Panc1 (cell line): ENCODE measurements at regions not wholly inside any gene's neighbourhood (a gene's known extent, or its start where the extent isn't known, plus 50 kb on each side); places are given as distances from the start of the nearest gene placed in this dataset.

Experiments used
- CTCF ChIP-seq: fragments of 450-650 bp; IDR thresholded peaks from 2 replicates; pipeline ENCODE4 v1.5.1; 2017; ENCODE audit warnings: mild to moderate bottlenecking
- POLR2AphosphoS5 ChIP-seq: IDR thresholded peaks from 2 replicates; pipeline ENCODE4 v1.6.1; 2012; ENCODE audit warnings: mild to moderate bottlenecking, low read depth, low read length, moderate library complexity
- REST ChIP-seq, 2 experiments: IDR thresholded peaks; 2 replicates each; pipeline ENCODE4 v1.6.1; 2011 to 2012; ENCODE audit warnings: low read depth in 2 of 2, control low read depth in 1 of 2, low read length in 1 of 2, mild to moderate bottlenecking in 1 of 2, moderate library complexity in 1 of 2; ENCODE audit not compliant: insufficient read depth in 1 of 2
- SIN3A ChIP-seq: IDR thresholded peaks from 2 replicates; pipeline ENCODE4 v1.6.1; 2012; ENCODE audit warnings: low read depth, mild to moderate bottlenecking, low read length, moderate library complexity, borderline replicate concordance; ENCODE audit not compliant: insufficient read depth

- TF ChIP-seq CTCF (no peak), REST (IDR thresholded peaks at IDR 0.05; ENCODE audit: insufficient read depth in 1 of 2, low read depth in 2 of 2, low read length in 1 of 2) (no peak), SIN3A (no peak), POLR2AphosphoS5 (no peak)
Measured at GRCh38 chr12:118611770-118612169, 235.4 kb downstream of the SUDS3 start.
